HL-60/S4 treated with retinoic acid at 250 ng/mL for 4 days and 3 days (cell line): ENCODE measurements at regions not wholly inside any gene's neighbourhood (a gene's known extent, or its start where the extent isn't known, plus 50 kb on each side); places are given as distances from the start of the nearest gene placed in this dataset.

Experiments used
- in situ Hi-C: fragments of 300-500 bp; cut with MboI; formaldehyde crosslinking; loops from 2 replicates; pipeline ENCODE4 v1.7.0; 2022; ENCODE audit warnings: low sequenced_read_pairs

DNA sequence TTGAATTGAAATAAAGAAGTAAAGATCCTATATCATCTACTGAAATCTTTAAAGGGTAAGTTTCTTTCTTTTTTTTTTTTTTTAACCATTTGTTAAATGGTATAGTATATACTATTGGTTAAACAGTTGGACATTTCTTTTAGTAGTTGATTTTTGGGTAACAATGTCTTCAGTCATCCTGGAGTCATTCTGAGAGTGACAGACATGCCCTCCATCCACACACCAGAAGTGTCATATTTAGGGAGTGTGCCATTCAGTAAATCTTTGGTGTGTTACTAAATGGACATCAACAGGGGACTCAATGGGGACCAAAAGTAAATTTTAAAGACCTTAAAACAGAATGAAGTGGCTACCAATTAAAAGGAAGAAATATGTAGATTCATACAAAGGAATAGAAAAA, 50.8 kb upstream of the SLC39A10 start:
- in situ Hi-C loops, result no loop called here

DNA sequence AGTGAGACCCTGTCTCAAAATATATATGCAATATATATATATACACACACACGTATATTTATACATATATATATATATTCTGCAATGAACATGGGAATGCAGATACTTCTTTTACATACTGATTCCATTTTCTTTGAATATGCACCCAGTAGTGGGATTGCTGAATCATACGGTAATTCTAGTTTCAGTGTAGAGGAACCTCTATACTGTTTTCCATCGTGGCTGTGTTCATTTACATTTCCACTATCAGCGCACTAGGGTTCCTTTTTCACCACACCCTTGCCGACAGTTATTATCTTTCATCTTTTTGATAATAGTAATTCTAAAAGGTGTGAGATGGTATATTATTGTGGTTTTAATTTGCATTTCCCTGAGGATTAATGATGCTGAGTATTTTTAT, 52.3 kb upstream of the SLC39A10 start:
- in situ Hi-C loops, result no loop called here

GRCh38 chr2:195603998-195604397, 53.0 kb upstream of the SLC39A10 start:
- in situ Hi-C loops, result no loop called here

GRCh38 chr2:195603408-195603807, 53.6 kb upstream of the SLC39A10 start:
- in situ Hi-C loops, result no loop called here

DNA sequence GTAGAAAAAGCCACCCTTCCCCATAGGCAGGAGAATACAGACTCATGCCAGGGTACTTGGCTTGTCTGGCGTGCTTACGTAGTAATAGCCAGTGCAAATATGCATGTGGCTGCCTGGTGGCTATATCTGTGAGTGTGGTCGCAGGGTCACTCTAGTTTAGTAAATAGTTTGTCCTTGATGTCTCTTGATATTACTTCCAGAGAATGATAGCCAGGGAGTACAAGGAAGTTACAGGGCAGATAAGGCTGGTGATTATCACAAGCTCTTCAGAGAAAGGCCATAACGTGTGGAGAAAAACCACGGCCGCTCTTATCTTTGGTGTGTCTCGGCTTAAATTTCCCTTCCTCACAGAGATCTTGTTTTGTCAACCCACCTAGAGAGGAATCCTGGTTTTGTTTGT, 54.3 kb upstream of the SLC39A10 start:
- in situ Hi-C loops, result no loop called here

DNA sequence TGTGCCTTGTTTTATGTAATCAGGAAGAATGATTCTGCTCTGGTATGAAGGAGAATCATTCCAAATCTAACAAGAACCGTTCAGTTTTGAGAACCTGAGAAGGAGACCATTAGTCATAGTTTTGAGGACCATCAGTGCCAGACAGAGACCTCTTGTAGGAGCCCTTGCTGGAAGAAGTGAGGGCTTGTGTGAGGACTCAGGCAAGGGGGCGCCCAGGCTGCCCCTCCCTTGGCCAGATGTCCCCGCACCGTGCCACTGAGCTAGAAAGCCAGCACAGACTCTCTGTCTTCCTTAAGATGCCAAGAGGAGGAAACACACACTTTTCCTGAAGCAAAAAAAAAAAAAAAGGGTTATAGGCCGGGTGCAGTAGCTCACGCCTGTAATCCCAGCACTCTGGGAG, 55.7 kb upstream of the SLC39A10 start:
- in situ Hi-C loops, result no loop called here

DNA sequence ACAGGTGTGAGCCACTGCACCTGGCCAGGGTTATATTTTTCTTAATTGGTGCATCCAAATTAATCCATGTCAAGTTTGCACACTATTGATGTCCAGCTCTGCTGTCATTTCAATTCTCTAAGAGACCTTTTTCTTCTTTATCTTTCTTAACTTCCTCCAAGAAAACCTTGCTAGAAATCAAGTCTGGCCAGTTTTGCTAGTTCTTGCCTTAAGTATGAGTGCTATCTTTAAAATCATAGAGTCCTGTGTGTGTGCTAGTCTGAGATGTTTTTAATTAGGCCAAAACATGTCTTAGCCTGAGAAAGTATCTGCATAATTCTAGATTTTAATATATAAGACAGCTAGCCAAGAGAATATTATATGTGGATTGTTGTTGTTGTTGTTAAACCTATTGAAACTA, 56.2 kb upstream of the SLC39A10 start:
- in situ Hi-C loops, result no loop called here

- in situ Hi-C loops, result no loop called here
These were observed 60.2 kb upstream of the SLC39A10 start for GRCh38 chr2:195596840-195597239.

DNA sequence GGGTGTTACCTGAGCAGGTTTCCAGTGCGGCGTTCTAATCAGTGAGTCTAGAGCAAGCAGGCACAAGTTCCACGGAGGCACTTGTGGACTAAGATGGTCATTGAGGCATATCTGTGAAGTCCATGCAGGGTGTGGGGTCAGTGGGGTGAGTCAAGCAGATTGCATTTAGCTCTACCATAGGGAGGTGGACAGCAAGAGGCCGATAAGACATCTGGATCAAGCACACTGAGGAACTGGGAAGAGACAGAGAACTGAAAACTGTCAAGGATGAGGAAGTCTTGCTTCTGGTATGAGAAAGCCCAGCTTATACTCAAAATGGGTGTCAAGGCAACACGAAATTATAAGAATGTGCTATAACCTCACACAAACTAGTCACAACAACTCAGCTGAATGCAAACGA, 61.2 kb upstream of the SLC39A10 start:
- in situ Hi-C loops, result no loop called here

DNA sequence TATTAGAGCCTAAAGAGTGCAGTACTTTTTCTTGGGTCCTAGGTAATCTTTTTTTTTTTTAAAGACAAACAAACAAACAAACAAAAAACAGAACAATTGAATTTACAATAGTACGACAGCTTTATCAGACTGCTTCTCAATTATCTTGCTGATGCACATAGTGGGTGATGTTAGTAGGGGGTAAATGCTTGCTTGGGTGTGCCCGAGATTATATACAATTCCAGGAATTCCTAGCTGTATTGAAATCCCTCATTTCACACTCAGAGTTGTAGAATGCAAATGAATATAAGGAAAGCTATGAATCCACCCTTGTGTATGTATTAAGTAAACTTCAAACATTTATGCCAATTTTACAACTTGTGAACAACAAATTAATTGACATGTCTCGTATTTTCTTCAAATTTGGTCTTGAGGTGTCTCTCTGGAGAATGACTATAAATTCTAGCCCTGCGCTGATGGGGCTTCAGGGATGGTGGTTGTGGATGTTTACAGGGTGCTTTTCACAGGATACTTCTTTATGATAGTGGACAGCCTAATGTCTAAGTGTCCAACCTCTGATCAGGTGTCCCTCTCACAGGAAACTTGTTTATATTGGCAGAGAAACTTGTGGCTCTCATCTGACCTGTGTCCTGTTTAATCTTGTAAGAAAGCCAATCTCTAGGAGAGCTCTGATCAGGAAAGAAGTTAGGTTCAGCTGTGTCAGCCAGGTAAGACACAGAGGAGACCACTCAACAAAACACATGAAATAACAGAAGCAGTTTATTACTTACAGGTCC, 61.9 kb upstream of the SLC39A10 start:
- in situ Hi-C loops, result no loop called here

DNA sequence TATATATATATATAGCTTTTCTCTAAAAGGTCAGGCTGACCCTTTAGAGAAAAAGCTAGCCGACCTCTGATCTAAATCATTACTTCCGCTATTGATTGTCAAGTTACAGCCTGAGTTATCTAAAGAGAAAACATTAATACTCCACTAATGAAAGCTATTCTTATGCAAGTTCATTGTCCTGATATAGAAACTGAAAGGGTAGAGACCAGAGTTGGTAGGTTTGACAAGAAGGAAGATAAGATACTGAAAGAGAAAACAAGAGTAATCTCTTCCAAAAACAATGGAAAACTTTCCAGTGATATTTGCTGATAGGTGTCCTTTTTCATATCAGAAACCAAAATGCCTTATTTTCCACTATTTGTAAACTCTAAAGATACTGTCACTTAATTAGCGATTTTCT, 62.8 kb upstream of the SLC39A10 start:
- in situ Hi-C loops, result no loop called here

DNA sequence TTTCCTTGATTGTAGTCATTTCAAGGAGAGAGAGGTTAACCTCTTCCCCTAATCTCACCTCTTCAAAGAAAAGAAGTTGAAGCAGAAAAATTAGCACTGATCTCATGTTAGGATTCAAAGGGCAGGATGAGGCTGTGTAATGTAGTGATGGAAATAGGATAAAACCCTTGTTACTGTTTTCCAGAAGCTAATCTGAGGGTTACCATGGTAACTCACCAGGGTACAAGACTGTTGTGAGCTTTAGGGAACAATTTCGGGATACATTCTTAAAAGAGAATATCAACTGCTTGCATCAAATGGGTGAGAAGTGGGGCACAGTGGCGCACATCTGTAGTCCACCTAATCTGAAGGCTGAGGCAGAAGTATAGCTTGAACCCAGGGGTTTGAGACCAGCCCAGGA, 64.9 kb upstream of the SLC39A10 start:
- in situ Hi-C loops, result no loop called here

DNA sequence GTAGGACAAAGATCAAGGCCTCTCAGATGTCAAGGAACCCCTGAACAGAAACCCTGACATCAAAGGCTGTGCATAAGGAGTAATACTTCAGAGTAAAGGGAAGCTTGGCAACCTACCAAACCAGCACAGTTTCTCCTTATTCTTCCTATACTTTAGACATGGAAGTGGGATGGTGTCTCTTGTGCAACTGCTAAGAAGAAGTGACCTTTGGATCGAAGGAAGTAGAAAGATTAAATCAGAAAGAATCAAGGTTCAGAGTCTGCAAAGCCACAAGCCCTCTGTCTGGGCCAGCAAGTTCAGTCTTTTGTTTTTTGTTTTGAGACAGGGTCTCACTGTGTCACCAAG, 66.2 kb upstream of the SLC39A10 start:
- in situ Hi-C loops, result no loop called here

- in situ Hi-C loops, result no loop called here
These were observed 66.7 kb upstream of the SLC39A10 start for GRCh38 chr2:195590199-195590860.

GRCh38 chr2:195587966-195588365, 69.1 kb upstream of the SLC39A10 start:
- in situ Hi-C loops, result no loop called here

DNA sequence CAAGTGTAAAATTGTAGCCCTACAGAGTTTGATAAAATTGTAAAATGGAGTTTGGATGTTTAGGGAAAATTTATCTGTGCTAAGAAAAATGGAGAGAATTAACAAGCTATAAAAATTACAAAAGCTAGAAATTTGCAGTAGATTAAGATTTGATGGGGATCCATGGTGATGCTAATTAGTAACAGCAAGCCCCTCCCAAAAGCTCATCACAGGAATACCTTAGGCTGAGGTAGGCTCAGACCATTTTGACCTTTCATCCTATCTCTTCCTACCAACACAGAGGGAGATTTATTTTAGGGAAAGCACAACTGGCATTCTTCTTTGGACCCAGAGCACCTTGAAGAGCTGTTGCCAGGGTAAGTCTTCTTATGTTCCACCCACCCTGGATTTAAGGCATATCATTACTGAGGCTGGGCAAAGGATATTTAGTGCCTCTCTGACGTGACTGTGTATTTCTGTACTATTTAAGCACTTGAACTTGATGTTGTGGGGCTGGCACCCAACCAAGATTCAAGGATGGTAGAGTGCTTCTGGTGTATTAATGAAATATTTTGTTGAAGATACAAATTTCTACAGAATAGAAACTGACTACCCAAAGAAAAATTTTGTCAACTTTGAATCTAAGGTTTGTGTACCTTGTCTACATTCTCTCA, 70.8 kb upstream of the SLC39A10 start:
- in situ Hi-C loops, result no loop called here

DNA sequence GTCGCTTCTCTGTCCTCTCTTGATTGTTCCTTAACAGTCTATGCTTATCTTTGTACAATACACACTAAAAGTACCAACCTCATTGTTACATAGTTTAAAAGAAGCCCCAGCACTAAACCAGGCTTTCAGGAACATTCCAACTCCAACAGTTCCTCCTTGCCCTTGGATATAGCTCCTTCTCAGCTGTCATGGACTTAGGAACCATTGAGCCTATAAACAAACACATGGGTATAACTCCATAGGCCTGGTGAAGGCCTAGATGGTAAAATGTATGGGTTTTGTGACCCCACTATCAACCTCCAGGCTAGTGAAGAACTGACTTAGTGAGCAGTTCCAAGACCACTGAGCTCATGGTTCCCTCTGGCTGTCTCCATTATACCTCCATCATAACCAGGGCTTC, 74.8 kb upstream of the SLC39A10 start:
- in situ Hi-C loops, result no loop called here

DNA sequence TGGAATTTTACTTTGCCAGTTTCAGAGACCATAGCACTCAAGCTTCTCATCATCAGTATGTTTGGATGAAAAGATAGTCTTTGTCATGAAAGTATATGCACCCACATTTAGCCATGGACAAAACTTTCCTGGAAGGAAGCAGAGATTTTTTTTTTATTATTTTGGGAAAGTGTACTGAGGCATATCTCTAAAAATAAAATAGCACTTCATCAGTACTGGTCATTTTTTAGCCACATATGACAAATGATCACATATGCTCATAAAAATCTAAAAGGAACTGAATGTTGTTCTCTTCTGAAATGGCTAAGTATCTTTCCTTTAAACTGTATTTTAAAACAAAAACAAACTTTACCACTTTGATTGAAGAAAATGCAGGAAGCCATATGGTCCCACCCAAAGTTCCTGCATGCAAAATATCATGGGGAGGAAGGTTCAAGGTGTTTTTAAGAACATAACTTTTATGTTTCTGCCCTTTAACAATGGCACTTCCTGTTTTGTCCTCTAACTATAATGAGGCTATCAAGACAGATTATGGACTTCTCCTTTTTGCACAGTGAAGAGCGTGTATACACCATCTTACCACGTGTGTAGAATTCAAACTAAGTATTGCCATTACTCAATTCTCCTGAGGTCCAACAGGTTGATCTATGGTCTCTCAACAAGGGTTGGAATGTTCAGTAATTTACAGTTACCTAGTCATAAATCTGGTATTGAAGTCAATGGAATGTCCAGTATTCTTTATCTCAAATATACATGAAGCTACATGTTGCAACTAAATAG, 77.1 kb upstream of the SLC39A10 start:
- in situ Hi-C loops, result no loop called here

DNA sequence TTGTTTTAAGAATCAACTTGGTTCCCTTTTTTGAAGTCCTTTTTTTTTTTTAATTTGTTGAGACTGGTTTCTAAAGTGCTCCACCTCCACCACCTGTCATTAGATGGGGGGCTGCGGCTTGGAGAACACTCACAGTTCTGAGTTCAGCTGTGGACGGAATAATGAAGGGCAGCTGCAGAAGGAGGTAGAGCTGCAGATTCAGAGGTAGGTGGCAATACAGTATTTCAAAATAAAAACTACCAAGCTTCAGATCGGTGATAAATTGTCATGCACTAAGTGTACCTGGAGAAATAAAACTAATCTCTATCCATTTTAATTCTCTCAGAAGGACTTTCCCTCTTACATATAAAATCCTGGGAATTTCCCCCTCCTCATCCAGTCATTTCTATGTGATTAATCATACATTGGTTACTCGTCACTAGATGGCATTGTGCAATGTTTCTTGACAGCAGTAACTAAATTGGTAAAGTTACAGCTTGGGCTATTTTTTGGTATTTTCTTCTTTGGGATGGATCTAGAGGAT, 81.1 kb upstream of the SLC39A10 start:
- in situ Hi-C loops, result no loop called here

DNA sequence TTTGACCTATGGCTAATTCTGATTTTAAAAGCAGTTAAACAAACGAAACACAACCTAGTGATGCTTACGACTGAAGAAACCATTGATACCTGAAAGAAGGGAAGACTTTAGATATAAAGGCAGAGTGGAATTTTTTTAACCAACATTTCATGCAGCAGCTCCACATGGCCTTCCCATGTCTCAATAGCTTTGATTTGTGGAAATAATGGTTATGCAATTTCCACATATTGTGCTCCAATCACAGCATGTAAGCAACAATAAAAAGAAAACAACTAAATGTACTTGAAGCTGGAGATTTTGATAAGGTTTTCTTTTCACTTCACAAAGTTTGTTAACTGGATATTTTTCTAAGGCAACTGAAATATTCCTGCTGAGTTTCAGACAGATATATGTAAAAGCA, 82.0 kb upstream of the SLC39A10 start:
- in situ Hi-C loops, result no loop called here

DNA sequence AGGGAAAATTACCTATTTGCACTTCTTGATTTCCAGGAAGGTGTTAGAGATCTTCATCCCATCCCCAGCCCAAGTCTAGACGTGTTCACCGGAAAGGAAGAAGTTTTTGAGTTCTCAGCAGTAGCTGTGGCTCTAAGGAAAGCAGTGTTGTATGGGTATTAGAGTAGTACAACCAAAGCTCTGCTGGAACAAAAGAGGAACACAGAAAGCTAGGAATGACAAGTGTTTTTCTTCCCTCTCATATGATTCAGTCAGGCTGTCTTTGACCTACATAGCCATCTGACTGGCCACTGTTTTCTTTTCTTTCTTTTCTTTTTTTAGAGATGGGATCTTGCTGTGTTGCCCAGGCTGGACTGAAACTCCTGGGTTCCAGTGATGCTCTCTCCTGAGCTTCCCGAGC, 82.7 kb upstream of the SLC39A10 start:
- in situ Hi-C loops, result no loop called here
